T-cell (primary cell): ENCODE measurements at regions not wholly inside any gene's neighbourhood (a gene's known extent, or its start where the extent isn't known, plus 50 kb on each side); places are given as distances from the start of the nearest gene placed in this dataset.

Experiments
- ATAC-seq, 4 experiments: fragments of 200-7000 bp in 3 of 4; fragments of 150-1000 bp in 1 of 4; cut with Tn5 transposase; replicated peaks in 1 of 4; 1 replicate in 3 of 4; 2 replicates in 1 of 4; pipeline ENCODE4 v1.10.0; 2021; ENCODE audit warnings: moderate library complexity in 3 of 4, mild to moderate bottlenecking in 2 of 4, moderate number of reproducible peaks in 1 of 4
- CTCF ChIA-PET, 2 donors: fragments of 300-600 bp; sonication (Branson Sonifier 250); formaldehyde crosslinking; loops; one replicate each; lab custom pipeline; 2022; ENCODE audit warnings: antibody characterized with exemption in 2 of 2; lab: Charles Lee
- POLR2A ChIA-PET, 2 donors: fragments of 300-600 bp; sonication (Branson Sonifier 250); formaldehyde crosslinking; loops; one replicate each; lab custom pipeline; 2022; ENCODE audit warnings: antibody characterized with exemption in 2 of 2; lab: Charles Lee
- DNase-seq, 35 experiments: peaks; one replicate each; pipeline versions ENCODE4 v3.0.0 to v3.0.0-alpha.2; 2013 to 2023
- H3K27ac ChIP-seq: one replicate; pipeline ENCODE4 v1.5.1; 2013; ENCODE audit warnings: low read length
- H3K27me3 ChIP-seq, 2 experiments: replicated peaks in 1 of 2; 1 replicate in 1 of 2; 2 replicates in 1 of 2; pipeline versions ENCODE4 v1.6.1 to v1.7.0; 2013; ENCODE audit warnings: low read length in 1 of 2, mixed read lengths in 1 of 2; ENCODE audit not compliant: control insufficient read depth in 2 of 2, insufficient read depth in 2 of 2; ENCODE audit errors: extremely low read depth in 1 of 2
- H3K36me3 ChIP-seq, 2 donors: 1 replicate in 1 of 2; 2 replicates in 1 of 2; pipeline versions ENCODE4 v1.6.1 to v1.7.0; 2013; ENCODE audit warnings: low read length in 1 of 2; ENCODE audit not compliant: control insufficient read depth in 2 of 2, insufficient read depth in 1 of 2; ENCODE audit errors: extremely low read depth in 1 of 2
- H3K4me1 ChIP-seq, 2 experiments: 1 replicate in 1 of 2; 2 replicates in 1 of 2; pipeline versions ENCODE4 v1.6.1 to v1.7.0; 2013; ENCODE audit warnings: low read length in 2 of 2, mixed read lengths in 1 of 2; ENCODE audit not compliant: insufficient read depth in 2 of 2, control insufficient read depth in 1 of 2; ENCODE audit errors: extremely low read depth in 1 of 2
- H3K4me3 ChIP-seq, 2 donors: 1 replicate in 1 of 2; 2 replicates in 1 of 2; pipeline versions ENCODE4 v1.5.1 to v1.7.0; 2013; ENCODE audit warnings: mild to moderate bottlenecking in 2 of 2, low read length in 1 of 2, moderate library complexity in 1 of 2; ENCODE audit not compliant: control insufficient read depth in 1 of 2; ENCODE audit errors: extremely low read depth in 1 of 2
- H3K9me3 ChIP-seq: 2 replicates; pipeline ENCODE4 v1.7.0; 2013
- H3K27ac Mint-ChIP-seq, 2 donors: one replicate each; pipeline ENCODE4 v1.8.0; 2020 to 2021; ENCODE audit warnings: mild to moderate bottlenecking in 2 of 2, mixed read lengths in 2 of 2
- H3K27me3 Mint-ChIP-seq, 2 donors: one replicate each; pipeline ENCODE4 v1.8.0; 2021 to 2022; ENCODE audit warnings: mixed read lengths in 2 of 2
- H3K36me3 Mint-ChIP-seq: one replicate; pipeline ENCODE4 v1.8.0; 2021; ENCODE audit warnings: mixed read lengths
- H3K4me1 Mint-ChIP-seq, 3 donors: one replicate each; pipeline ENCODE4 v1.8.0; 2020 to 2022; ENCODE audit warnings: mixed read lengths in 3 of 3, mild to moderate bottlenecking in 1 of 3
- H3K4me3 Mint-ChIP-seq, 3 donors: one replicate each; pipeline ENCODE4 v1.8.0; 2020 to 2022; ENCODE audit warnings: mild to moderate bottlenecking in 3 of 3, mixed read lengths in 3 of 3, moderate library complexity in 3 of 3
- H3K9me3 Mint-ChIP-seq, 3 donors: one replicate each; pipeline ENCODE4 v1.8.0; 2020 to 2022; ENCODE audit warnings: mixed read lengths in 3 of 3
- WGBS: methylation state at CpG from one replicate; pipeline ENCODE4 v1.1.5; 2013; ENCODE audit warnings: missing lambda C conversion rate; ENCODE audit not compliant: insufficient coverage; 5-methylcytosine and 5-hydroxymethylcytosine counted together

GRCh38 chr2:21730141-21730540, 606.4 kb downstream of the TDRD15 start:
- ChIA-PET CTCF (no interaction called here), POLR2A (no interaction called here)
- no peak overlapping the region for H3K27ac Mint-ChIP-seq
- H3K4me3 ChIP-seq: no peak overlapping the region
- no peaks in the 10 kb centered on the region for H3K36me3 ChIP-seq
- 58% methylated on average over 3 of the region's 3 CpGs for WGBS
- H3K4me1 ChIP-seq: no peaks in the 10 kb centered on the region
- H3K4me1 Mint-ChIP-seq: no peaks in the 10 kb centered on the region
- DNase-seq (no peak), ATAC-seq (no peak)
- no peak overlapping the region for H3K27ac ChIP-seq
- no peaks in the 10 kb centered on the region for H3K36me3 Mint-ChIP-seq
- H3K9me3 ChIP-seq: no peaks in the 10 kb centered on the region
- no peaks in the 10 kb centered on the region for H3K27me3 Mint-ChIP-seq
- H3K27me3 ChIP-seq: no peaks in the 10 kb centered on the region
- H3K9me3 Mint-ChIP-seq: peaks cover 3 to 12% (median 8%) of the 10 kb centered on the region in 3 donors
- no peak overlapping the region for H3K4me3 Mint-ChIP-seq

- no peak overlapping the region for H3K27ac Mint-ChIP-seq
- H3K9me3 Mint-ChIP-seq: peaks cover 0 to 24% (median 22%) of the 10 kb centered on the region in 3 donors
Measured at GRCh38 chr2:21740484-21740883, 616.7 kb downstream of the TDRD15 start.

GRCh38 chr2:21746499-21746898, 622.7 kb downstream of the TDRD15 start:
- Histone ChIP-seq H3K27me3 (no peaks in the 10 kb centered on the region), H3K36me3 (no peaks in the 10 kb centered on the region), H3K4me1 (no peaks in the 10 kb centered on the region), H3K27ac (no peak overlapping the region), H3K9me3 (no peaks in the 10 kb centered on the region), H3K4me3 (no peak overlapping the region)
- Mint-ChIP-seq H3K4me1 (no peaks in the 10 kb centered on the region), H3K9me3 (peaks cover 6 to 26% (median 15%) of the 10 kb centered on the region in 3 donors), H3K27me3 (no peaks in the 10 kb centered on the region), H3K36me3 (no peaks in the 10 kb centered on the region), H3K4me3 (no peak overlapping the region), H3K27ac (no peak overlapping the region)
- no peak for ATAC-seq
- no peak for DNase-seq
- ChIA-PET POLR2A (no interaction called here), CTCF (no interaction called here)
- WGBS: no CpG with 5 or more reads among the region's 3 CpGs

More at GRCh38 chr2:21740484-21740883, 616.7 kb downstream of the TDRD15 start:
- no peak overlapping the region for H3K4me3 ChIP-seq
- Mint-ChIP-seq H3K36me3 (no peaks in the 10 kb centered on the region), H3K4me1 (no peaks in the 10 kb centered on the region), H3K27me3 (no peaks in the 10 kb centered on the region), H3K4me3 (no peak overlapping the region)
- DNase-seq (no peak), ATAC-seq (no peak)
- H3K36me3 ChIP-seq: no peaks in the 10 kb centered on the region
- no peaks in the 10 kb centered on the region for H3K4me1 ChIP-seq
- ChIA-PET CTCF (no interaction called here), POLR2A (no interaction called here)
- no CpG with 5 or more reads among the region's 2 CpGs for WGBS
- H3K27me3 ChIP-seq: no peaks in the 10 kb centered on the region
- H3K9me3 ChIP-seq: no peaks in the 10 kb centered on the region
- no peak overlapping the region for H3K27ac ChIP-seq

GRCh38 chr2:21748501-21748900, 624.7 kb downstream of the TDRD15 start:
- Histone ChIP-seq H3K9me3 (no peaks in the 10 kb centered on the region), H3K36me3 (no peaks in the 10 kb centered on the region), H3K27me3 (no peaks in the 10 kb centered on the region), H3K27ac (no peak overlapping the region), H3K4me1 (no peaks in the 10 kb centered on the region), H3K4me3 (no peak overlapping the region)
- H3K4me1 Mint-ChIP-seq: no peaks in the 10 kb centered on the region
- H3K27ac Mint-ChIP-seq: no peak overlapping the region
- ChIA-PET CTCF (no interaction called here), POLR2A (no interaction called here)
- H3K27me3 Mint-ChIP-seq: no peaks in the 10 kb centered on the region
- DNase-seq (no peak), ATAC-seq (no peak)
- H3K4me3 Mint-ChIP-seq: no peak overlapping the region
- H3K36me3 Mint-ChIP-seq: no peaks in the 10 kb centered on the region
- WGBS: 50% methylated on average over 1 of the region's 4 CpGs
- H3K9me3 Mint-ChIP-seq: peaks cover 11 to 23% (median 20%) of the 10 kb centered on the region in 3 donors

- 78% methylated on average over 4 of the region's 5 CpGs for WGBS
- H3K27me3 Mint-ChIP-seq: no peaks in the 10 kb centered on the region
- ChIA-PET POLR2A (no interaction called here), CTCF (no interaction called here)
- H3K4me3 Mint-ChIP-seq: no peak overlapping the region
- ATAC-seq: no peak
- H3K27ac Mint-ChIP-seq: no peak overlapping the region
- H3K4me1 ChIP-seq: no peaks in the 10 kb centered on the region
- H3K27ac ChIP-seq: no peak overlapping the region
- no peaks in the 10 kb centered on the region for H3K27me3 ChIP-seq
- no peaks in the 10 kb centered on the region for H3K4me1 Mint-ChIP-seq
- no peak for DNase-seq
- peaks cover 13 to 19% (median 16%) of the 10 kb centered on the region in 3 donors for H3K9me3 Mint-ChIP-seq
- no peak overlapping the region for H3K4me3 ChIP-seq
- no peaks in the 10 kb centered on the region for H3K36me3 Mint-ChIP-seq
- no peaks in the 10 kb centered on the region for H3K9me3 ChIP-seq
- no peaks in the 10 kb centered on the region for H3K36me3 ChIP-seq
Measured at GRCh38 chr2:21754164-21754788, 630.5 kb downstream of the TDRD15 start.

- no peak overlapping the region for H3K27ac ChIP-seq
- ChIA-PET POLR2A (no interaction called here), CTCF (no interaction called here)
- no peaks in the 10 kb centered on the region for H3K27me3 ChIP-seq
- no peaks in the 10 kb centered on the region for H3K9me3 ChIP-seq
- Mint-ChIP-seq H3K4me1 (no peaks in the 10 kb centered on the region), H3K9me3 (peaks cover 13 to 29% (median 17%) of the 10 kb centered on the region in 3 donors), H3K27me3 (no peaks in the 10 kb centered on the region), H3K36me3 (no peaks in the 10 kb centered on the region), H3K27ac (no peak overlapping the region), H3K4me3 (no peak overlapping the region)
- ATAC-seq: no peak
- no peak overlapping the region for H3K4me3 ChIP-seq
- no peaks in the 10 kb centered on the region for H3K4me1 ChIP-seq
- no peaks in the 10 kb centered on the region for H3K36me3 ChIP-seq
- WGBS: 57% methylated on average over 1 of the region's 11 CpGs
- no peak for DNase-seq
Measured at GRCh38 chr2:21757805-21758430, 634.1 kb downstream of the TDRD15 start.
